Epithelial cell of esophagus (primary cell): ENCODE measurements at regions not wholly inside any gene's neighbourhood (a gene's known extent, or its start where the extent isn't known, plus 50 kb on each side); places are given as distances from the start of the nearest gene placed in this dataset.
A peak's percentile ranks its signal among the peaks of the same experiment; 100 is the strongest.
"Not testable (repeated sequence)": the region's sequence is repeated elsewhere in the genome, so short reads cannot be mapped to it uniquely, and the experiment has no call there.

Source experiments
- DNase-seq: peaks from one replicate; pipeline ENCODE4 v3.0.0; 2010; ENCODE audit warnings: low read depth
- H3K4me3 ChIP-seq: 2 replicates; pipeline ENCODE4 v1.5.1; 2011; ENCODE audit warnings: mild to moderate bottlenecking, low read length, control low read depth
- CTCF ChIP-seq: IDR thresholded peaks from 2 replicates; pipeline ENCODE4 v1.5.1; 2011; ENCODE audit warnings: low read depth, mild to moderate bottlenecking, low read length, control low read depth, inconsistent platforms; ENCODE audit not compliant: insufficient read depth; ENCODE audit errors: missing control alignments

GRCh38 chr7:7014827-7015595 is 167.3 kb upstream of the C1GALT1 start:
- peak; percentile 14 for DNase-seq
- TF ChIP-seq CTCF: no peak
- no peak overlapping the region for H3K4me3 ChIP-seq

DNA sequence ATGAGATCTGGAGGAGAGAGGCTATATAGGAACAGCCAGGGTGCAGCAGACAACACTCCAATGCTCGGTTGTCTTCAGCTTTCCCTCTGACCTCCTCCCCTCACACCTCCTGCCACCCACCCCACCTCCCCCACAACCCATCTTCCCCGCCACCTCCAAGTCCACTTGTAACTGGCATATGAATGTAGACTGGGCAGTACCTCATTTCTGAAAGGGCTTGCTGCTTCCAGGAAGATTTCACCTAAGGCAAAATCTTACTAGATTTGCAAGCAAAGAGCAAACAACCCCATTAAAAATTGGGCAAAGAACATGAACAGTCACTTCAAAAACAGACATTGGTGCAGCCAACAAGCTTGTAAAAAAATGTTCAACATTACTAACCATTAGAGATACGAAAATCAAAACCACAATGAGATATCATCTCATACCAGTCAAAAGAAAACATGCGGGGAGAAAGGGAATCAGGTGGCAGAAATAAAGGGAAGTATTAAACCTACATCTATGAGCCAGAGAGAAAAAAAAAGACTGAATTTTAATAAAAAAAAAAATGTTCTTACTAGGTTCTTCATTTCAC is 164.6 kb upstream of the C1GALT1 start:
- no peak overlapping the region for H3K4me3 ChIP-seq
- no peak for TF ChIP-seq CTCF
- no peak for DNase-seq

- no peak overlapping the region for H3K4me3 ChIP-seq
- no peak for DNase-seq
- TF ChIP-seq CTCF: no peak
Measured at GRCh38 chr7:7018290-7018689, 164.1 kb upstream of the C1GALT1 start.

DNA sequence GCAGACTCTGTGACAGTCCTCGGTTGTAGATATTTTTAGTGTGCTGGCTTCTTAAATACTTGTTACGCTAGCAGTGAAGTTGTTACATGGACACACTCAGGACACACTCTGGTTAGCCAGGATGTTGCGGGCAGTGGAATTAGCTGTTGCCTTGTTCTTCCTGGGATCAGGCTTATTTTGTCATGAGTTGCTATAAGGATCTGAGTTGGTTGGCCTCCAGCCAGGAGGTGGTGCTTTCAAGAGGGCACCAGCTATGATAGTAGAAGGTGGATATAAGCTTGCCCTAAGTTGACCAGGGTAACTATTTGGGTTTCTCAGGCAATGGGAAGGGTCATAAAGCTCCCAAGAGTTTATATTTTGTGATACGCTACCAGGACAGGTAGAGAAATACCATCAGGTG is 150.1 kb upstream of the C1GALT1 start:
- no peak for TF ChIP-seq CTCF
- no peak for DNase-seq
- no peak overlapping the region for H3K4me3 ChIP-seq

- DNase-seq: no peak
- H3K4me3 ChIP-seq: no peak overlapping the region
- TF ChIP-seq CTCF: no peak
Measured at GRCh38 chr7:7035851-7036250, 146.5 kb upstream of the C1GALT1 start.

DNA sequence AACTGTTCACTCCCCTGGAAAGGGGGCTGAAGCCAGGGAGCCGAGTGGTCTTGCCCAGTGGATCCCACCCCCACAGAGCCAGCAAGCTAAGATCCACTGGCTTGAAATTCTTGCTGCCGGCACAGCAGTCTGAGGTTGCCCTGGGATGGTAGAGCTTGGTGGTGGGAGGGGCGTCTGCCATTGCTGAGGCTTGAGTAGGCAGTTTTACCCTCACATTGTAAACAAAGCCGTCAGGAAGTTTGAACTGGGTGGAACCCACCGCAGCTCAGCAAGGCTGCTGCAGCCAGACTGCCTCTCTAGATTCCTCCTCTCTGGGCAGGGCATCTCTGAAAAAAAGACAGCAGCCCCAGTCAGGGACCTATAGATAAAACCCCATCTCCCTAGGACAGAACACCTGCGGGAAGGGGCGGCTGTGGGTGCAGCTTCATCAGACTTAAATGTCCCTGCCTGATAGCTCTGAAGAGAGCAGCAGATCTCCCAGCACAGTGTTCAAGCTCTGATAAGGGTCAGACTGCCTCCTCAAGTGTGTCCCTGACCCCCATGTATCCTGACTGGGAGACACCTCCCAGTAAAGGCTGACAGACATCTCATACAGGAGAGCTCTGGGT is 140.0 kb upstream of the C1GALT1 start:
- not testable (repeated sequence) for DNase-seq

GRCh38 chr7:7044806-7045205 is 137.5 kb upstream of the C1GALT1 start:
- DNase-seq: no peak
- no peak overlapping the region for H3K4me3 ChIP-seq
- no peak for TF ChIP-seq CTCF

More for the DNA sequence above, 140.0 kb upstream of the C1GALT1 start:
- not testable (repeated sequence) for H3K4me3 ChIP-seq
